HG03354 (cell line): ENCODE measurements at regions not wholly inside any gene's neighbourhood (a gene's known extent, or its start where the extent isn't known, plus 50 kb on each side); places are given as distances from the start of the nearest gene placed in this dataset.

ENCODE experiments used
- ATAC-seq: cut with Tn5 transposase; IDR thresholded peaks from one replicate; pipeline ENCODE4 v1.9.1; 2021; ENCODE audit warnings: mild to moderate bottlenecking; ENCODE audit not compliant: unreplicated experiment, poor library complexity, severe bottlenecking

- no peak for ATAC-seq
Observed at GRCh38 chr5:114206640-114207039, 155.2 kb upstream of the KCNN2 start.

GRCh38 chr5:114207615-114208014 lies 154.3 kb upstream of the KCNN2 start:
- no peak for ATAC-seq

DNA sequence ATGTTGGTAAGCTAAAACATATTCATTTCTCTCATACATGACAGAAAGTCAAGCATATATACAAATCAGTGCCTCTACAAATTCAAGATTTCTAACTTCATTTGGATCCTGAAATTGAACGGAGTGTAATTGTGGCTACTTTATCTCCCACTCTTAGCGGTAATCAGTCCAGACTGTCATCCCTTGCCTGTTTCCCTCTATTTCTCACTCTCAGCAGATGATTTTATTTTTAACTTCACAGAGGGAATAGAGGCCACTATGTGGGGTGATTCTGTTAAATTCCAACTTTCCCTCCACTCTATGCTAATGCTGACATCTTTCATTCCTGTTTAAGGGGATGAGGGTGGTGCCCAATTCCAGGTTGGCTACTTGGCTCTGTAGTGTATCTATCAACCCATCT lies 153.8 kb upstream of the KCNN2 start:
- no peak for ATAC-seq

GRCh38 chr5:114208588-114208987 lies 153.3 kb upstream of the KCNN2 start:
- ATAC-seq, result no peak

- ATAC-seq, result no peak
Observed at GRCh38 chr5:114210662-114211061, 151.2 kb upstream of the KCNN2 start.

DNA sequence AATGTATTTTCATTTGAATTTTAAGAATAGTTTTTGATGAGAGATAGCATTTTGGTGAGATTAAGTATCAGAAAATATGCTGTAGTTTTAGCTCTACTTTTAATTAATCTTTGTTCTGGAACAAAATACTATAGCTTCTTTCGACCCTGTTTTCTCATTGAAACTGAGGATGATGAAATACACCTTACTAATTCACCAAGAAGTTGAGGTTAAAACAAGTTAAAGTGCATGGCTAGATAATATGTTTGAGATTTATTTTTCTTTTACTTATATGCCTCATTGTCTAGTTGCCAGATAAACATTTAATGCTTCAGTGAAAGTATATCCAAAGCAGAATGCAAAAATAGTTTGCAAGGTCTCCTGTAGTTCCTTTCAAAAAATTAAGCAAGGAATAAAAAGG lies 140.1 kb upstream of the KCNN2 start:
- no peak for ATAC-seq

DNA sequence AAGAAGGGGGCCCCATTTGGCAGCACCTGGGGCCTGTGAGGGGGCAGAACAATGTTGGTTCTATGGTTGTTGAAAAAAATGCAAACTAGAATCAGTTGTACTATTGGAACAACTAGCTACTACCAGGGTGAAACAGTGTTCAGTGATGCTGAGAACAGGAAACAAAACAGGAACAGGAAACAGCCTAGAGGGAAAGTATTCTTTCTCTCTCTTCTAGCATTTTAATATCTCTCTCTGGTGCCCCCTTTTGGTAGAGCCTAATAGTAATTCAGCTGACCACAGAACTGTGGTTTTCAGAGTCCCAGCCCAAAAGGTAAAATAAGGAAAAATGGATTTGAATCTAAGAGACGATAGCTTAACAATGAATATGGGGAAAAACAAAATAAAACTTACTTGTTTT lies 138.0 kb upstream of the KCNN2 start:
- peak; percentile 86 for ATAC-seq

DNA sequence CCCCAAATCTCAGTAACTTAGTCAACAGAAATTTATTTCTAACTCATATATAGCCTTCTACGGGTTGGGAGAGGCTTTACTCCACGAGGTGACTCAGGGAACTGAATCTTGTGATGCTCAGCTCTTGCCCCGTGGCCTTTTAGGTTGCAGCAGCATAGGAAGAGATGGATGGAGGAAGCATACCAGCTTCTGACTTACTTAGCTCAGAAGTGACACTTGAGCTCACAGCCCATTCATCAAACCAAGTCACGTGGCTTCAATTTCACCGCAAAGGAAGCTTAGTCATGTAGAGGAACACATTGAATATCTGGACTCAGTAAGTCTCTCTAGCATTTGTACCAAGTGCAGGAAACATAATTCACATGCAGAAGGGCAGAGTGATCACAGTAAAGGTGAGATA lies 124.1 kb upstream of the KCNN2 start:
- no peak for ATAC-seq

DNA sequence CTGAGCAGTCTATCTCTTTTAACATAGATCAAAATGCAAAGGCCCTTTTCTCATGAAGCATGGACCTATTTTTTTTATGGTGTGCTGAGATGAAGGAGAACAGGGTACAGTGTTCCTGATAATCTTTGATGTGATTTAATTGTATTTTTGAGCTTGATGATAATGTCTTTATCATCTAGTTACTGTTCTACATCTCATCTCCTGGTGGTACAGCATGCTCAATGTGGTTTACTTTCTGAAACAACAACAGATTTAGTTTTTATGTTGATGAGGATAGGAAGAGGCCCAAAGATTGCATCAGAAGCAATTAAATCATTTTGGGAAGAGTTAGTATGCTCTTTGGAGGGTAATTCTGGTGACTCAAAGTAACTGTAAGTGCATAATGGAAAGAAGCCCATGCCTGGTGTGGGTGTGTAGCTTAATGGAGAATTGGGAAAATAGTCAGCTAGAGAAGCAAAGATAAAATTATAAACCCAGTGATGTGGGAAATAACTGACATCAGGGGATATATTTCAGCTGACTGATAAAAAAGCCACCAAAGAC lies 123.0 kb upstream of the KCNN2 start:
- ATAC-seq, result no peak

DNA sequence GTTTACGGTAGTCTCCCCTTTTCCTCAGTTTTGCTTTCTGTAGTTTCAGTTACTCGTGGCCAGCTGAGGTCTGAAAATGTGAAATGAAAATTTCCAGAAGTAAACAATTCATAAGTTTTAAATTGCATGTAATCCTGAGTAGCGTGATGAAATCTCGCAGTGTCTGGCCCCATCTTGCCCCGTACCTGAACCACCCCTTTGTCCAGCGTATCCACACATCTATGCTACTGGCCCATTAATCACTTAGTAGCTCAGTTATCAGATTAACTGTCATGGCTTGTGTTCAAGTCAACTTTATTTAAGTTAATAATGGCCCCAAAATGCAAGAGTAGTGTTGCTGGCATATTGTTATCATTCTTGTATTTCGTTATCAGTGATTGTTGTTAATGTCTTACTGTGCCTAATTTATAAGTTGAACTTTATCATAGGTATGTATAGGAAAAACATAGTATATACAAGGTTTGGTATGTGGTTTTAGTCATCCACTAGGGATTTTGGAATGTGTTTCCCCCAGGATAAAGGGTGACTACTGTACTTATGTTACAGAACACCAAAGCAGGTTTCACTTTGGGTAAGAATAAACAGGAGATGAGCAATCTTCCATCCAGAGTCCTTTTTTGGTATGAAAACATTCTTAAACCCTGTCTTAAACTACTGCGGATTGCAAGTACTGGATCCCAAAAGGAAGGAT lies 118.4 kb upstream of the KCNN2 start:
- peak; percentile 5 for ATAC-seq

DNA sequence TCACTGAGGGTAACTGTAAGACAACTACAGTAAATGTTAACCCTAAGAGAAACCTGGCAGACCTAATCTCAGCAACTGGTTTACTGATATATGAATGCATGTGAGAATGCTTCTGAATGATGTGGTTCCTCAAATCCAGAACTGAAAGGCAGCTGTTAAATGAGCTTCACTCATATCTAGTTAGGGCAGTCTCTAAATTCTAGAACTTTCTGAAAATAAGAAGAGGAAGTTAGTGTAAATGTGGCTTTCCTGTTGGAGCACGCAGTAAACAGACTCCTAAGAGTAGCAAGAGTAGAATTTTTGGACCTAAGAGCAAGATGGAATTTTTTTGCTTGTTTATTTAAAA lies 117.9 kb upstream of the KCNN2 start:
- ATAC-seq, result peak; percentile 56

DNA sequence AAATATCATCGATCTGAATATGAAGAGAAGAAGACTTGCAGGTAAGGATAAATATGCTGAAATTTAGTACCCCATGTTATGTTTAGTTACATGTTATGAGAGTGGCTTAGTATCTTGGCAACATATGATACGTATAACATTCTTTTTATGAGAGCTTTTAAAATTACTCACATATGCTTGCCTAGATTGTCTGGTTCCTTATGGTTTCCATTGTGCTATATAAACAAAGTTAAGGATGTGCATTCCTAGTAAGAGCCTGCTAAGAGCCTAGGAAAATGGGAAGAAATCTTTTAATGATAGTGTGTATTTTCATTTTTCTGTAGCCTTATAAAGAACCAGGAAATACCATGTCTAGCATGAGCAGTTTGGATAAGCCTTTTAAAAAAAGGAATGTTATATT lies 112.0 kb upstream of the KCNN2 start:
- no peak for ATAC-seq

- no peak for ATAC-seq
Observed at GRCh38 chr5:114250536-114250935, 111.3 kb upstream of the KCNN2 start.

DNA sequence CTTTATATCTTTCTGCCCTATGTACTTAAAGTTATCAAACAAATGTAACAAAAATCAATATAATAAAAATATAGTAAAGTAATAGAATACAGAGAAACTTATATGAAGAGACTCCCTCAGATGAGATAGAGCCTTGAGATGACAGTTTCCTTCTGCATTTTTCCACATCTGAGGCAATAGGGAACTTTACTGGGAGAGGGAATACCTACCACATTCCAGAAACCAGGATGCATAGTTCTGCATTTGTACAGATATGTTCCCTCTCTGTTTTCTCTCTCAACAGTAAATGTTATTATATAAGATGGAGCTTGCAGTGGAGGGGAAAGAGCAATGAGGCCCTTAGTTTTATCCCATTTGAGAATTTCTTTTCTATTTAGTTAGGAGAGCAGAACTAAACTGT lies 109.6 kb upstream of the KCNN2 start:
- no peak for ATAC-seq

GRCh38 chr5:114255260-114255659 lies 106.6 kb upstream of the KCNN2 start:
- ATAC-seq, result no peak

- ATAC-seq, result no peak
Observed at GRCh38 chr5:114261989-114262388, 99.9 kb upstream of the KCNN2 start.

DNA sequence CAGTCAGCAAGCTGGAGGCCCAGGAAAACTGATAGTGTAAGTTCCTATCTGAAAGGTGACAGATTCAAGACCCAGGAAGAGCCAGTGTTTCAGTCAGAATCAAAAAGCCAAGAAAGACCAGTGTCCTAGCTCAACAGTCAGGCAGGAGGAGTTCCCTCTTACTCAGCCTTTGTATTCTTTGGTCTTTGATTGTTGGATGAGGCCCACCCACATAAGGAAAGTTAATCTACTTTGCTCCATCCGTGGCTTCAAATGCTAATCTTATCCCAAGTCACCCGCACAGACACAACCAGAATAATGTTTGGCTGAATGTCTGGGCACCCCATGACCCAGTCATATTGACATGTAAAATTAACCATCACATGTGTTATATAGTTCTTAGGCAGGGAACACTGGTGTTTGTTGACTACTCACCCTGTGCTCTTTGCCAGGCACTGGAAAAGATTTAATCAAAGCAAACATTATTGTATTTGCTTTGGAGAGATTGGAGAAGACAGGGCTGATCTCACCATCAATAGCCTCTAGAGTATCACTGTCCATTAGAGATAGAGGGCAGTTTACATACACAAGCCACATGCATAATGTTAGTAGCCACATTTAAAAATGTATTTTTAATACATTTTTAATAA lies 96.3 kb upstream of the KCNN2 start:
- no peak for ATAC-seq

- no peak for ATAC-seq
Observed at GRCh38 chr5:114266374-114266773, 95.5 kb upstream of the KCNN2 start.

- no peak for ATAC-seq
Observed at GRCh38 chr5:114296191-114296590, 65.7 kb upstream of the KCNN2 start.

- no peak for ATAC-seq
Observed at GRCh38 chr5:114297915-114298314, 64.0 kb upstream of the KCNN2 start.

DNA sequence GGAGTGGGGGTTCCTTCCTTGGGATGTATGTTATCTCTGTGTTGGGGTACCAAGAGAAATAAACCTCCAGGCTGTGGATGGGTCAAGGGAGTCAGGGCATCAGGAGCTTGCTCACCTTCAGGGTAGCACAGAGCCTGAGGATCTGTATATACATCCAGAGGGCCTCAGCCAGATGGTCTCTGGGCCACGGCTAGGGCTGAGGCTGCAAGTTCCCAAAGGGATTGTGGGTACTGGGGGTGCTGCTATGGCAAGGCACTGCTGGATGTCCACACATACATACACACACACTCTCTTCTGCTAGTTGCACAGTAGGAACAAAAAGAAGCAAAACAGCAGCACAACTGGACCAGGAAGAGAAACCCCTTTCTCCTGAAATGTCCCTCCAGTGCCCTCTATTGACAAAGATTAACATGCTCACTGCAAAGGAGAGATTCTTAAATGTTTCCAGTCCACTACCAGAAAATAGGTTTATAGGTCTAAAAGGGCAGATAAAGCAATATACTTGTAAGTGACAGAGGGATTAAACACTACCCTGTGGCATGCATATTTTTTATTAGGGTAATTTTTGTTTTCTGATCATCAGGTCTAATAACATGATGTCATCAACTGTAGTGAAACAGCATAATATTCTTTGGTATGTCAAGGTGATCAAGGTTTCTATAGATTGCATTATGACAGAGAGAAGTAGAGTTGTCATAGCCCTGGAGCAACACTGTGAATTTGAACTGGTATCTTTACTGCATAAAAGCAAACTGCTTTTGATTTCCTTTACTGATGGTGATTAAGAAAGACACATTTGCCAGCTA lies 56.3 kb upstream of the KCNN2 start:
- ATAC-seq, result peak; percentile 65
